ENCODE measurements at regions not wholly inside any gene's neighbourhood (a gene's known extent, or its start where the extent isn't known, plus 50 kb on each side); places are given as distances from the start of the nearest gene placed in this dataset.

DNA sequence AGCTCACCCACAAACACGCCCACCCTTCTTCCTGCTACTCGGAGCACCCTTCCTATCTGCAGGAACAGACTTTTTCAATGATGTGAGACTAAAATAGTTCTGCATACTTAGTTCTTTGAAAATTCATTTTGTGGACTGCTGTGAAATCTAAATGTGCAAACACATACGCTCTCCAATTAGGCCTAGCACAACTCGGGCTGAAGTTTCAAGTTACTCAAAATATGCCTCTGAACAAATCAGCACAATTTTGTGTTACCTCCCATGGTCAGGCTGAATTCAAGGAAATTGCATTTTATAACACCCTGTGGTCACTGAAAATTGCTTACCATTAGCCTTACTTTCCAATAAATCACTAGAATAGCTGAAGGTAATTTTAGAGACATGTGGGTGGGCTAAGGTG lies 323.8 kb upstream of the ADCY2 start:
- Histone ChIP-seq H3K36me3 (ENCODE audit: control insufficient read depth, insufficient read depth, low read length) (no peaks in the 10 kb centered on the region), H3K9me3 (ENCODE audit: control insufficient read depth, low read length) (no peaks in the 10 kb centered on the region), H3K27me3 (replicated peaks; ENCODE audit: control insufficient read depth, insufficient read depth, low read length, poor library complexity, severe bottlenecking) (no peaks in the 10 kb centered on the region), H3K4me1 (ENCODE audit: control insufficient read depth, insufficient read depth, low read length, poor library complexity, severe bottlenecking) (no peaks in the 10 kb centered on the region), H3K4me3 (ENCODE audit: insufficient read depth, low read depth, low read length, poor library complexity, severe bottlenecking) (no peak overlapping the region), H3K27ac (ENCODE audit: insufficient read depth, low read length, poor library complexity, severe bottlenecking) (no peak overlapping the region)
- no peak for DNase-seq

DNA sequence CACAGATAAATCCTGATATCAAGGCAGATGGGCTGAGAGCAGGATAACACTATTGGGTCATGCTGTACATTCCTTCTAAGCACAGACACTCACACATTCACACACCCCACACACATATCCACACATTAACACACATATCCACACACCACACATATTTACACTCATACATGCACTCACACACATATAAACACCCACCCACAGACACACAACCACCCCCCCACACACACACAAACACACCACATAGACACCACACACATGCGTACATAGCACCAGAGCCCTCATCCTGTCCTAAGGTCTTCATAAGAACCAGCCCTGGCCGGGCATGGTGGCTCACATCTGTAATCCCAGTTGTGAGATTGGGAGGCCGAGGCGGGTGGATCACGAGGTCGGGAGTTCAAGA lies 322.3 kb upstream of the ADCY2 start:
- Histone ChIP-seq H3K36me3 (ENCODE audit: control insufficient read depth, insufficient read depth, low read length) (no peaks in the 10 kb centered on the region), H3K9me3 (ENCODE audit: control insufficient read depth, low read length) (no peaks in the 10 kb centered on the region), H3K27ac (ENCODE audit: insufficient read depth, low read length, poor library complexity, severe bottlenecking) (no peak overlapping the region), H3K4me1 (ENCODE audit: control insufficient read depth, insufficient read depth, low read length, poor library complexity, severe bottlenecking) (no peaks in the 10 kb centered on the region), H3K27me3 (replicated peaks; ENCODE audit: control insufficient read depth, insufficient read depth, low read length, poor library complexity, severe bottlenecking) (no peaks in the 10 kb centered on the region), H3K4me3 (ENCODE audit: insufficient read depth, low read depth, low read length, poor library complexity, severe bottlenecking) (no peak overlapping the region)
- DNase-seq = no peak

DNA sequence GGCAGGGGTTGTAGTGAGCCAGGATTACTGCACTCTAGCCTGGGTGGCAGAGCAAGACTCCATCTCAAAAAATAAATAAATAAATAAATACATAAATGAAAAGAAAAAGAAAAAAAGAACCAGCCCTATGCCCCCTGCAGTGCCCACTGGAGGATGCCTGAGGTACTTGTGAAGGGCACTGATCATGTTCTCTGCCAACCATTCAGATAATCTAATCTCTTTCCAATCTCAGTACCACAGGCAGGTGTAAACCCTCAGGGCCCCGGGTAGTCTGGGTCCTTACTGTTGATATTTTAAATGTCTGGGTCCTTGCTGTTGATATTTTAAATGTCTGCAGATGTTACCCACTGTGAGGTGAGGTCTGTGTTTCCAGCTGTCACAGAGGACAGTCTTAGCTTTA lies 321.8 kb upstream of the ADCY2 start:
- no peak overlapping the region for H3K27ac ChIP-seq (ENCODE audit: insufficient read depth, low read length, poor library complexity, severe bottlenecking)
- DNase-seq = no peak
- H3K9me3 ChIP-seq (ENCODE audit: control insufficient read depth, low read length) = no peaks in the 10 kb centered on the region
- H3K27me3 ChIP-seq (replicated peaks; ENCODE audit: control insufficient read depth, insufficient read depth, low read length, poor library complexity, severe bottlenecking) = no peaks in the 10 kb centered on the region
- no peaks in the 10 kb centered on the region for H3K4me1 ChIP-seq (ENCODE audit: control insufficient read depth, insufficient read depth, low read length, poor library complexity, severe bottlenecking)
- H3K4me3 ChIP-seq (ENCODE audit: insufficient read depth, low read depth, low read length, poor library complexity, severe bottlenecking) = no peak overlapping the region
- no peaks in the 10 kb centered on the region for H3K36me3 ChIP-seq (ENCODE audit: control insufficient read depth, insufficient read depth, low read length)

DNA sequence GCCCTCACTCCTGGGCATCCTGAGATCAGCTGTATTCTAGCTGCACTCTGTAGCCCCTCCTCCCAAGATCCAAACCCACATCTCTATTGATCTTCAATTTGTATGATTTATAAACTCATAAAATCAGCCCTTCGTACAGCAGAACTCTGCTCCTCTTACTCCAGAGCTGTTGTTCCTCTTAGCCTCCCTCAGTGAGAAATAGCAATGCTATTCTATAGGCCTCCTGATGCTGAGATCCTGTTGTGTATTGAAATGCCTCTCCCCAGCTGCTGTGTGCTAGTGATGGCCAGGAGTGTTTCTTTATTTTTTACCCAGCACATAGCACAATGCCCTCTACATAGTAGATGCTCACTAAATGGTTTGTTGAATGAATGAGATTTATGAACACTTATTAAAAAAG lies 320.5 kb upstream of the ADCY2 start:
- Histone ChIP-seq H3K9me3 (ENCODE audit: control insufficient read depth, low read length) (no peaks in the 10 kb centered on the region), H3K4me1 (ENCODE audit: control insufficient read depth, insufficient read depth, low read length, poor library complexity, severe bottlenecking) (no peaks in the 10 kb centered on the region), H3K36me3 (ENCODE audit: control insufficient read depth, insufficient read depth, low read length) (no peaks in the 10 kb centered on the region), H3K27me3 (replicated peaks; ENCODE audit: control insufficient read depth, insufficient read depth, low read length, poor library complexity, severe bottlenecking) (no peaks in the 10 kb centered on the region), H3K4me3 (ENCODE audit: insufficient read depth, low read depth, low read length, poor library complexity, severe bottlenecking) (no peak overlapping the region), H3K27ac (ENCODE audit: insufficient read depth, low read length, poor library complexity, severe bottlenecking) (no peak overlapping the region)
- no peak for DNase-seq

DNA sequence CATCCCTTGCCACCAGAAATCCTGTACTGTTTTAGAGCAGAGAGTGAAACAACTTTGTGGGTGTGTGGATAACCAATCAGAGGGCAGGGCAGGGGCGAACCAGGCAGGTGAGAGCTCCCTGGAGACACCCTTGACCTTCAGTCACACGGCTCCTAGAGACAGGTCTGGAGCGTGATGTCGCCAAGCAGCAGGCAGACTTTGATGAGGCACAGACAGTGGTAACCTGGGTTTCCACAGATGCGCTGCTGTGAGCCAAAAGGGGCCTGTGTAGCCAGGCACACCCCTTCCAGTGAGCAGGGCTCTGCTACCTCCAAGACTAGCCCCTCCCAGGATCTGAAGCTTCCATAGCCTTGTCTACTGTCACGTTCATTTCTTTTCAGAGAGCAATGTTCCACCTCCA lies 317.8 kb upstream of the ADCY2 start:
- Histone ChIP-seq H3K4me1 (ENCODE audit: control insufficient read depth, insufficient read depth, low read length, poor library complexity, severe bottlenecking) (no peaks in the 10 kb centered on the region), H3K27ac (ENCODE audit: insufficient read depth, low read length, poor library complexity, severe bottlenecking) (no peak overlapping the region), H3K36me3 (ENCODE audit: control insufficient read depth, insufficient read depth, low read length) (no peaks in the 10 kb centered on the region), H3K4me3 (ENCODE audit: insufficient read depth, low read depth, low read length, poor library complexity, severe bottlenecking) (no peak overlapping the region), H3K27me3 (replicated peaks; ENCODE audit: control insufficient read depth, insufficient read depth, low read length, poor library complexity, severe bottlenecking) (no peaks in the 10 kb centered on the region), H3K9me3 (ENCODE audit: control insufficient read depth, low read length) (no peaks in the 10 kb centered on the region)
- DNase-seq = no peak

DNA sequence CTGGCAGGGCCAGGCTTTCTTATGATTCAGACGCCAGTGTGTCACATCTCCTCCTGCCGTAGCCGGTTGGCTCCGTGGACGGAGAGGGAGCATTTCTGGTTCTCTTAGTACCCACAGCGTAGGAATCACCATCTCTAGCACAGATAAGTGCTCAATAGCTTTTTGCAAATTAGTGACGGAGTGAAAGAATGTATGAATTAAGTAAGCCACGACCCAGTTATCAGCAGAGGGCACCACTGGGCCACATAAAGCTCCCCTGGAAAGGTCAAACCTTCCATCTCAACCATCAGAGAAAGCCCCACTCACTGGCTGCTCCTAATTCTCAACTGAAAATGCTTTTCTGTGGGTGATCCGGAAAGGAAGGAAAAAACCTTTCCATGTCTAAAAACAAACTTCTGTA lies 317.0 kb upstream of the ADCY2 start:
- Histone ChIP-seq H3K4me1 (ENCODE audit: control insufficient read depth, insufficient read depth, low read length, poor library complexity, severe bottlenecking) (no peaks in the 10 kb centered on the region), H3K27ac (ENCODE audit: insufficient read depth, low read length, poor library complexity, severe bottlenecking) (no peak overlapping the region), H3K27me3 (replicated peaks; ENCODE audit: control insufficient read depth, insufficient read depth, low read length, poor library complexity, severe bottlenecking) (no peaks in the 10 kb centered on the region), H3K36me3 (ENCODE audit: control insufficient read depth, insufficient read depth, low read length) (no peaks in the 10 kb centered on the region), H3K4me3 (ENCODE audit: insufficient read depth, low read depth, low read length, poor library complexity, severe bottlenecking) (no peak overlapping the region), H3K9me3 (ENCODE audit: control insufficient read depth, low read length) (no peaks in the 10 kb centered on the region)
- DNase-seq = no peak

DNA sequence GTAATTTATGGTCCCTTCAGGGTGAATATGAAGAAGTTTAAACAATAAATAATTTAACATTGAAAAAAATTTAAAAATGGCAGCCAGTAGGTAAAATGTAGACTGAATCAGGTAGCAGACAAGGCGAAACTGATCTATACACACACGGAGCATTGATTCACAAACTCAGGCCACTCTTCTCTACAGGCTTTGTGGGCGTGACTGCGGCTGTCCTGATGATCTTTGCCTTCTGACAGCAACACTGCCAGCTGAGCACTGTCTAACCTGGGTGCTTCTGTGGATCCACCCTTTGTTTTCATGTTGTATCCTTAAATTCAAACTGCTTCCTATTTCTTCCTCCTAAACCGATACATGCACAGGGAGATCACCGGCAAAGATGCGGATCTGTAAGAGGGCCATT lies 315.4 kb upstream of the ADCY2 start:
- H3K27ac ChIP-seq (ENCODE audit: insufficient read depth, low read length, poor library complexity, severe bottlenecking) = no peak overlapping the region
- H3K4me3 ChIP-seq (ENCODE audit: insufficient read depth, low read depth, low read length, poor library complexity, severe bottlenecking) = no peak overlapping the region
- no peaks in the 10 kb centered on the region for H3K27me3 ChIP-seq (replicated peaks; ENCODE audit: control insufficient read depth, insufficient read depth, low read length, poor library complexity, severe bottlenecking)
- H3K36me3 ChIP-seq (ENCODE audit: control insufficient read depth, insufficient read depth, low read length) = no peaks in the 10 kb centered on the region
- H3K9me3 ChIP-seq (ENCODE audit: control insufficient read depth, low read length) = no peaks in the 10 kb centered on the region
- H3K4me1 ChIP-seq (ENCODE audit: control insufficient read depth, insufficient read depth, low read length, poor library complexity, severe bottlenecking) = no peaks in the 10 kb centered on the region
- no peak for DNase-seq

DNA sequence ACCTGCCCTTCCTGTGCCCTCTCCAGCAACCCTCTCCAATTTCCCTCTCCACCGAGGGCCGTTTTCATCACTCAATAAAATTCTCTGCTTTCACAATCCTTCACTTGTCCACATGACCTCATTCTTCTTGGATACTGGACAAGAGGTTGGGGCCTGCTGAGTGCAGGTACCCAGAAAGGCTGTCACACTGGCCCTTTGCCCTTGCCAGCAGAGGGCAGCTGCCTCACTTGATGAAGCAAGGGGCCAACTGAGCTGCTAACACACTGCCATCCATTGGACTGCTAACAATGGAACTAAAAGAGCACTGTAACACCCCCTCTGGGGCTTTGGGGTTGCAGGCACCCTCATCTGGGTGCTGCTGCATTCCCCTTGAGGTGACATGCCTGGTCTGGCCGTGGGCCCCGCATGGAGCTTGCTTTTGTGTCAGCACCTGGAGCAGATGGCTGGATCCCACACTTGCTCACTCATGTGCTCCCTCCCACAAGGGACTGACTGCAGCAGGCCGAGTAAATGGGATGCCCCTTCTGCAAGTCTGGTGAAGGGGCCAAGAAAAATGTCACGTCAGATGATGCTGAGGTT lies 308.1 kb upstream of the ADCY2 start:
- Histone ChIP-seq H3K27ac (ENCODE audit: insufficient read depth, low read length, poor library complexity, severe bottlenecking) (no peak overlapping the region), H3K36me3 (ENCODE audit: control insufficient read depth, insufficient read depth, low read length) (no peaks in the 10 kb centered on the region), H3K4me1 (ENCODE audit: control insufficient read depth, insufficient read depth, low read length, poor library complexity, severe bottlenecking) (no peaks in the 10 kb centered on the region), H3K9me3 (ENCODE audit: control insufficient read depth, low read length) (no peaks in the 10 kb centered on the region), H3K4me3 (ENCODE audit: insufficient read depth, low read depth, low read length, poor library complexity, severe bottlenecking) (no peak overlapping the region), H3K27me3 (replicated peaks; ENCODE audit: control insufficient read depth, insufficient read depth, low read length, poor library complexity, severe bottlenecking) (no peaks in the 10 kb centered on the region)
- DNase-seq = no peak

DNA sequence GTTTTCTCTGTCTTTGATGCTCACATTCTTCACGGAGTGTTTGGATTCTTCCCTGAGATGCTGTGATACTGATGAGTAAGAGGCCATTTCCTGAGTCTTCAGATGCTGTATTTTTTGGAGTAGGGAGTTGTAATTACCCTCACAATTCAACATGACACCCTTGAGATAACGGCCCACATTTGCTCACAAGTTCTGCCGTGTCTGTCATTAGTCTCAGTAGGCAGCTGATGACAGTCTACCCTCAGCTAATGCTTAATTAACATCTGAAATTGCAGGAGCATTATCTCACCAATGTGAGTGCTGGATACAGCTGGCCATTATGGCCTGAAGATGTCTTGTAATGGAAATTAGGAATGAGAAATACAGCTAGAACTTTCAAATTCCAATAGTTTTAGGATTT lies 307.1 kb upstream of the ADCY2 start:
- DNase-seq = no peak
- no peaks in the 10 kb centered on the region for H3K36me3 ChIP-seq (ENCODE audit: control insufficient read depth, insufficient read depth, low read length)
- no peaks in the 10 kb centered on the region for H3K4me1 ChIP-seq (ENCODE audit: control insufficient read depth, insufficient read depth, low read length, poor library complexity, severe bottlenecking)
- no peaks in the 10 kb centered on the region for H3K27me3 ChIP-seq (replicated peaks; ENCODE audit: control insufficient read depth, insufficient read depth, low read length, poor library complexity, severe bottlenecking)
- H3K27ac ChIP-seq (ENCODE audit: insufficient read depth, low read length, poor library complexity, severe bottlenecking) = no peak overlapping the region
- no peaks in the 10 kb centered on the region for H3K9me3 ChIP-seq (ENCODE audit: control insufficient read depth, low read length)
- H3K4me3 ChIP-seq (ENCODE audit: insufficient read depth, low read depth, low read length, poor library complexity, severe bottlenecking) = no peak overlapping the region

DNA sequence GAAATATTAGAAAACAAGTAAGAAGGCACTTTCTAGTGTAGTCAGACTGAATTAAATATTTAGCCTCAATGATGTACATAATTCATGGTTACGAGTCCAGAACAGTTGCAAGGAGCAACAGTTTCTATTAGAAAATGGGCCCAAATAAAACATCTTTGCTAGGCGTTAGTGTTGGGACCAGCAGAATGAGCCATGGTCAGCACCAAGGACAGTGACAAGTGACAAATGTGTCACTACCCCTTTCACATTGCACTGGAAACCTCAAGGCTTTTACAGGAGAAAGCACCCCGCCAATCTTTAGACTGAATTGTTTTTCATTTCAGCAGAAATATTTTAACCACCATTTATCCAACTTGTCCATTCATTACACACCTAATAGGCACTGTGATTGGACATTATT lies 301.3 kb upstream of the ADCY2 start:
- Histone ChIP-seq H3K9me3 (ENCODE audit: control insufficient read depth, low read length) (no peaks in the 10 kb centered on the region), H3K4me1 (ENCODE audit: control insufficient read depth, insufficient read depth, low read length, poor library complexity, severe bottlenecking) (no peaks in the 10 kb centered on the region), H3K4me3 (ENCODE audit: insufficient read depth, low read depth, low read length, poor library complexity, severe bottlenecking) (no peak overlapping the region), H3K36me3 (ENCODE audit: control insufficient read depth, insufficient read depth, low read length) (no peaks in the 10 kb centered on the region), H3K27me3 (replicated peaks; ENCODE audit: control insufficient read depth, insufficient read depth, low read length, poor library complexity, severe bottlenecking) (no peaks in the 10 kb centered on the region), H3K27ac (ENCODE audit: insufficient read depth, low read length, poor library complexity, severe bottlenecking) (no peak overlapping the region)
- no peak for DNase-seq

DNA sequence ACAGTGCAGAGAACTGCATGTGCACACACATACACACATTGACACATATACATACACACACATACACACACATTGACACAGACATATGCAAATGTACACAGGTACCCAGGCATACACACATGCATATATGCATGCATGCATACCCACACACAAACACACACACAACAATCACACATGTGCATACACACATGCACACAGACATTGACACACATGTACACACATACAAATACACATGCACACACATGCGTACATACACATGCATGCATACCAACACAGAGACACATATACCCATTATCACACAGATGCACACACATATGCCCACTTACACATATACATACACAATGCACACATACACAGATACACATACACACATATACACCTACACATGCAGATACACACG lies 299.6 kb upstream of the ADCY2 start:
- no peaks in the 10 kb centered on the region for H3K9me3 ChIP-seq (ENCODE audit: control insufficient read depth, low read length)
- H3K4me1 ChIP-seq (ENCODE audit: control insufficient read depth, insufficient read depth, low read length, poor library complexity, severe bottlenecking) = no peaks in the 10 kb centered on the region
- DNase-seq = no peak
- H3K36me3 ChIP-seq (ENCODE audit: control insufficient read depth, insufficient read depth, low read length) = no peaks in the 10 kb centered on the region
- H3K27me3 ChIP-seq (replicated peaks; ENCODE audit: control insufficient read depth, insufficient read depth, low read length, poor library complexity, severe bottlenecking) = no peaks in the 10 kb centered on the region
- H3K4me3 ChIP-seq (ENCODE audit: insufficient read depth, low read depth, low read length, poor library complexity, severe bottlenecking) = no peak overlapping the region
- H3K27ac ChIP-seq (ENCODE audit: insufficient read depth, low read length, poor library complexity, severe bottlenecking) = no peak overlapping the region
